ENCODE measurements at regions not wholly inside any gene's neighbourhood (a gene's known extent, or its start where the extent isn't known, plus 50 kb on each side); places are given as distances from the start of the nearest gene placed in this dataset.

GRCh38 chr6:92945799-92946198 is 473.6 kb downstream of the EPHA7 start:
- no peak for DNase-seq

GRCh38 chr6:92944132-92944531 is 475.2 kb downstream of the EPHA7 start:
- no peak for DNase-seq

GRCh38 chr6:92942549-92942948 is 476.8 kb downstream of the EPHA7 start:
- DNase-seq = no peak

- DNase-seq = no peak
Observed at GRCh38 chr6:92934625-92935024, 484.7 kb downstream of the EPHA7 start.

- DNase-seq = no peak
Observed at GRCh38 chr6:92930171-92930570, 489.2 kb downstream of the EPHA7 start.

- DNase-seq = no peak
Observed at GRCh38 chr6:92922216-92922806, 497.0 kb downstream of the EPHA7 start.

GRCh38 chr6:92915466-92915865 is 503.9 kb downstream of the EPHA7 start:
- no peak for DNase-seq

- DNase-seq = no peak
Observed at GRCh38 chr6:92911301-92911700, 508.1 kb downstream of the EPHA7 start.

GRCh38 chr6:92910646-92911045 is 508.7 kb downstream of the EPHA7 start:
- no peak for DNase-seq

- DNase-seq = no peak
Observed at GRCh38 chr6:92906385-92906784, 513.0 kb downstream of the EPHA7 start.

GRCh38 chr6:92893741-92894140 is 525.6 kb downstream of the EPHA7 start:
- DNase-seq = no peak

GRCh38 chr6:92892626-92893170 is 526.7 kb downstream of the EPHA7 start:
- no peak for DNase-seq

GRCh38 chr6:92888316-92888715 is 531.0 kb downstream of the EPHA7 start:
- no peak for DNase-seq

GRCh38 chr6:92887871-92888270 is 531.5 kb downstream of the EPHA7 start:
- no peak for DNase-seq

- no peak for DNase-seq
Observed at GRCh38 chr6:92879526-92879925, 539.8 kb downstream of the EPHA7 start.

- DNase-seq = no peak
Observed at GRCh38 chr6:92864966-92865555, 554.3 kb downstream of the EPHA7 start.

- DNase-seq = no peak
Observed at GRCh38 chr6:92849636-92850035, 569.7 kb downstream of the EPHA7 start.

- DNase-seq = no peak
Observed at GRCh38 chr6:92848901-92849300, 570.5 kb downstream of the EPHA7 start.

GRCh38 chr6:92848459-92848858 is 570.9 kb downstream of the EPHA7 start:
- DNase-seq = no peak

- no peak for DNase-seq
Observed at GRCh38 chr6:92847988-92848387, 571.4 kb downstream of the EPHA7 start.

GRCh38 chr6:92840246-92840930 is 579.0 kb downstream of the EPHA7 start:
- DNase-seq = no peak

- DNase-seq = no peak
Observed at GRCh38 chr6:92828788-92829187, 590.6 kb downstream of the EPHA7 start.

- no peak for DNase-seq
Observed at GRCh38 chr6:92827104-92827503, 592.3 kb downstream of the EPHA7 start.

All from right lung (tissue), 2 donors.